OCI-LY3 (cell line): ENCODE measurements at regions not wholly inside any gene's neighbourhood (a gene's known extent, or its start where the extent isn't known, plus 50 kb on each side); places are given as distances from the start of the nearest gene placed in this dataset.

Experiments used
- EZH2phosphoT487 ChIP-seq: fragments of 200-600 bp; shearing (Covaris generic); IDR thresholded peaks from 2 replicates; pipeline ENCODE4 v1.6.1; 2018; ENCODE audit warnings: antibody characterized with exemption, mixed run types, low read depth
- TF ChIP-seq, protein P1 (sequence below): fragments of 200-600, 300-600 bp; sonication (generic); IDR thresholded peaks from 2 replicates; pipeline ENCODE4 v1.5.1; 2014; ENCODE audit warnings: antibody characterized with exemption, low read length, low read depth

DNA sequence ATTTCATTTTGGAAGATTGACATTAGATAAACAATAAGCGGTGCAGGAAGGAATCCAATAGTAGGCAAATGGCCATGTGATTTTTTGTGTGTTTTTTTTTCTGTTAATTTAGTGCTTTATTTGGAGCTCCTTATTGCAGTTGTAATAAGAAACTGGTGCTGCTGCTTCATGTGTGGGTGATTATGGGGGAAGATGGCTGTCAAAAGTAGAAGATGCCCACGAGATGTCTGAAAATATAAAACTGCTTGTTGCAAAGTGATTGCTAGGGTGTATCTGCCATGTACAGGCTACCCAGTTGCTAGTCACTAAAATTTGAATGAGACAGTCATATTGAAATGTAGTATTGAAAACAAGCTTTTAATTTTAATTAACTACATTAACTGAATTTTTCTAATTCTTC lies 216.7 kb upstream of the FTMT start:
- TF ChIP-seq, protein P1, sequence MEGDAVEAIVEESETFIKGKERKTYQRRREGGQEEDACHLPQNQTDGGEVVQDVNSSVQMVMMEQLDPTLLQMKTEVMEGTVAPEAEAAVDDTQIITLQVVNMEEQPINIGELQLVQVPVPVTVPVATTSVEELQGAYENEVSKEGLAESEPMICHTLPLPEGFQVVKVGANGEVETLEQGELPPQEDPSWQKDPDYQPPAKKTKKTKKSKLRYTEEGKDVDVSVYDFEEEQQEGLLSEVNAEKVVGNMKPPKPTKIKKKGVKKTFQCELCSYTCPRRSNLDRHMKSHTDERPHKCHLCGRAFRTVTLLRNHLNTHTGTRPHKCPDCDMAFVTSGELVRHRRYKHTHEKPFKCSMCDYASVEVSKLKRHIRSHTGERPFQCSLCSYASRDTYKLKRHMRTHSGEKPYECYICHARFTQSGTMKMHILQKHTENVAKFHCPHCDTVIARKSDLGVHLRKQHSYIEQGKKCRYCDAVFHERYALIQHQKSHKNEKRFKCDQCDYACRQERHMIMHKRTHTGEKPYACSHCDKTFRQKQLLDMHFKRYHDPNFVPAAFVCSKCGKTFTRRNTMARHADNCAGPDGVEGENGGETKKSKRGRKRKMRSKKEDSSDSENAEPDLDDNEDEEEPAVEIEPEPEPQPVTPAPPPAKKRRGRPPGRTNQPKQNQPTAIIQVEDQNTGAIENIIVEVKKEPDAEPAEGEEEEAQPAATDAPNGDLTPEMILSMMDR = no peak
- TF ChIP-seq EZH2phosphoT487 = no peak
